ENCODE measurements at regions not wholly inside any gene's neighbourhood (a gene's known extent, or its start where the extent isn't known, plus 50 kb on each side); places are given as distances from the start of the nearest gene placed in this dataset.

GRCh38 chr15:94099574-94099960 lies 131.8 kb upstream of the MCTP2 start:
- POLR2A ChIA-PET (ENCODE audit: unreplicated experiment): no interaction called here
- no peak overlapping the region for H3K9ac ChIP-seq (ENCODE audit: low read depth, low read length)
- WGBS, 2 experiments (ENCODE audit: extremely low coverage in 2 of 2, insufficient read length in 1 of 2): no CpG with 5 or more reads among the region's 3 CpGs
- TF ChIP-seq RFX5 (IDR thresholded peaks at IDR 0.05; ENCODE audit: low read depth, low read length) (no peak), CEBPB (IDR thresholded peaks at IDR 0.05; ENCODE audit: low read depth, low read length) (no peak), MXI1 (IDR thresholded peaks at IDR 0.05; ENCODE audit: borderline replicate concordance, low read depth, low read length) (no peak), RCOR1 (IDR thresholded peaks at IDR 0.05; ENCODE audit: insufficient replicate concordance, low read length) (no peak), MAFK (IDR thresholded peaks at IDR 0.05; ENCODE audit: low read depth, low read length) (no peak), RAD21 (IDR thresholded peaks at IDR 0.05; ENCODE audit: low read length) (no peak), POLR2A (IDR thresholded peaks at IDR 0.05; ENCODE audit: low read depth, low read length) (no peak), CHD1 (IDR thresholded peaks at IDR 0.05; ENCODE audit: low read depth, low read length) (no peak), MAZ (IDR thresholded peaks at IDR 0.05; ENCODE audit: borderline replicate concordance, low read depth, low read length) (no peak), FOS (IDR thresholded peaks at IDR 0.05; ENCODE audit: low read depth, low read length) (no peak), CTCF (conservative IDR thresholded peaks at IDR 0.05; ENCODE audit: low read depth, low read length) (no peak), NFE2L2 (IDR thresholded peaks at IDR 0.05; ENCODE audit: low read depth, low read length) (no peak), ELK1 (IDR thresholded peaks at IDR 0.05; ENCODE audit: borderline replicate concordance, low read depth, low read length) (no peak), BHLHE40 (IDR thresholded peaks at IDR 0.05; ENCODE audit: low read depth, low read length) (no peak), SMC3 (IDR thresholded peaks at IDR 0.05; ENCODE audit: low read depth, low read length) (no peak), USF2 (IDR thresholded peaks at IDR 0.05; ENCODE audit: low read depth, low read length) (no peak)
- no peaks in the 10 kb centered on the region for H3K36me3 ChIP-seq (ENCODE audit: control insufficient read depth, insufficient read depth, low read length)
- no peak overlapping the region for H2BK20ac ChIP-seq (ENCODE audit: low read depth, low read length)
- no TSS peak for BruUV-seq (replicated peaks)
- no peak for ATAC-seq (ENCODE audit: low read depth)
- in situ Hi-C loops (cut with MboI; ENCODE audit: low sequenced_read_pairs) (no loop called here), dilution Hi-C loops (cut with HindIII; ENCODE audit: low sequenced_read_pairs, unreplicated experiment) (no loop called here), intact Hi-C loops (cut with micrococcal nuclease) (no loop called here)
- no peak overlapping the region for H3K14ac ChIP-seq (replicated peaks; ENCODE audit: low read depth, low read length)
- H2BK15ac ChIP-seq (ENCODE audit: low read depth, low read length): no peak overlapping the region
- no peak overlapping the region for H2BK120ac ChIP-seq (ENCODE audit: low read depth, low read length)
- H3K56ac ChIP-seq (ENCODE audit: extremely low read depth, insufficient read depth, low read length): no peak overlapping the region
- H3K4me2 ChIP-seq (ENCODE audit: low read depth, low read length): no peak overlapping the region
- CTCF ChIA-PET: interaction anchor here (0.5 to 1.0 kb wide), 2 partner anchors 30 to 94 kb away, joined by 3 to 7 read pairs; no protein-coding TSS in a partner anchor
- DNase-seq: no peak
- no peak overlapping the region for H3K27ac ChIP-seq (ENCODE audit: insufficient read depth, low read length)
- H4K20me1 ChIP-seq (ENCODE audit: insufficient read depth, low read length): no peaks in the 10 kb centered on the region
- no peak overlapping the region for H4K91ac ChIP-seq (ENCODE audit: insufficient read depth, low read depth, low read length)
- no peak overlapping the region for H4K5ac ChIP-seq (ENCODE audit: low read depth, low read length)
- no peak overlapping the region for H2AFZ ChIP-seq (replicated peaks; ENCODE audit: low read length, poor library complexity)
- no peak overlapping the region for H3K23ac ChIP-seq (ENCODE audit: low read depth, low read length)
- no peak overlapping the region for H3K4ac ChIP-seq (ENCODE audit: low read depth, low read length)
- H3K79me1 ChIP-seq (ENCODE audit: low read depth in 1 of 2, low read length in 2 of 2): no peaks in the 10 kb centered on the region
- H3K4me1 ChIP-seq (ENCODE audit: control insufficient read depth, insufficient read depth, low read length): no peaks in the 10 kb centered on the region
- H3K4me3 ChIP-seq (ENCODE audit: insufficient read depth, low read depth, low read length): no peak overlapping the region
- no peak overlapping the region for H2AK9ac ChIP-seq (replicated peaks; ENCODE audit: low read depth, low read length, poor library complexity)
- H2AK5ac ChIP-seq (ENCODE audit: low read depth, low read length): no peak overlapping the region
- no peak overlapping the region for H3K18ac ChIP-seq (ENCODE audit: low read depth, low read length)
- no peaks in the 10 kb centered on the region for H3K9me1 ChIP-seq (ENCODE audit: insufficient read depth, low read length)
- no peak overlapping the region for H2BK5ac ChIP-seq (ENCODE audit: low read depth, low read length, poor library complexity, severe bottlenecking)
- peaks cover 2% of the 10 kb centered on the region; the same call in 1 of the 2 replicates for H3K9me3 ChIP-seq (ENCODE audit: control insufficient read depth, insufficient read depth, low read length)
- no peak overlapping the region for H4K8ac ChIP-seq (ENCODE audit: low read depth in 2 of 2, low read length in 2 of 2)
- no peaks in the 10 kb centered on the region for H3K27me3 ChIP-seq (ENCODE audit: control insufficient read depth, insufficient read depth, low read length)
